VCaP (cell line): ENCODE measurements at regions not wholly inside any gene's neighbourhood (a gene's known extent, or its start where the extent isn't known, plus 50 kb on each side); places are given as distances from the start of the nearest gene placed in this dataset.

ENCODE experiments used
- H3K27ac ChIP-seq: fragments of 450-650 bp; 2 replicates; pipeline ENCODE4 v1.5.1; 2017
- CTCF ChIP-seq: fragments of 450-650 bp; conservative IDR thresholded peaks from 2 replicates; pipeline ENCODE4 v1.5.1; 2017; ENCODE audit warnings: mild to moderate bottlenecking, moderate library complexity

- no peak overlapping the region for H3K27ac ChIP-seq
Measured at GRCh38 chr2:175829741-175830140, 172.3 kb downstream of the LNPK start.

GRCh38 chr2:175827856-175828255, 174.2 kb downstream of the LNPK start:
- no peak for TF ChIP-seq CTCF

More at GRCh38 chr2:175829741-175830140, 172.3 kb downstream of the LNPK start:
- TF ChIP-seq CTCF, result no peak

GRCh38 chr2:175824243-175824642, 177.8 kb downstream of the LNPK start:
- H3K27ac ChIP-seq, result no peak overlapping the region
- TF ChIP-seq CTCF, result no peak

More at GRCh38 chr2:175827856-175828255, 174.2 kb downstream of the LNPK start:
- no peak overlapping the region for H3K27ac ChIP-seq

DNA sequence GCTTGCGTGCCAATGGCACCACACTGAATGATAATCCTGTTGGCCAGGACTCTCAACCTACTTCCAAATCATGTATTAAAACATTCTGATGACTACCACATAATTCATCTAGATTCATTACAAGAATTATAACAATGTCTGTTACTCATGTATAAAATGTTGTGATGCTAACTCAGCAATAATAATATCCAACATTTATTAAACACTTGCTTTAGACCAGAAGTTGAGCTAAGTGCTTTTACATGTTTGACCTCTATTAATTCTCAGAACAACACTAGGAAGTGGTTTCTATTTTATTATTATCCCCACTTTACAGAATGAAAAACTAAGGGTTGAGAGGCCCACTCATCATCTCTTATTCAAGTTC, 178.4 kb downstream of the LNPK start:
- H3K27ac ChIP-seq, result no peak overlapping the region
- TF ChIP-seq CTCF, result no peak

DNA sequence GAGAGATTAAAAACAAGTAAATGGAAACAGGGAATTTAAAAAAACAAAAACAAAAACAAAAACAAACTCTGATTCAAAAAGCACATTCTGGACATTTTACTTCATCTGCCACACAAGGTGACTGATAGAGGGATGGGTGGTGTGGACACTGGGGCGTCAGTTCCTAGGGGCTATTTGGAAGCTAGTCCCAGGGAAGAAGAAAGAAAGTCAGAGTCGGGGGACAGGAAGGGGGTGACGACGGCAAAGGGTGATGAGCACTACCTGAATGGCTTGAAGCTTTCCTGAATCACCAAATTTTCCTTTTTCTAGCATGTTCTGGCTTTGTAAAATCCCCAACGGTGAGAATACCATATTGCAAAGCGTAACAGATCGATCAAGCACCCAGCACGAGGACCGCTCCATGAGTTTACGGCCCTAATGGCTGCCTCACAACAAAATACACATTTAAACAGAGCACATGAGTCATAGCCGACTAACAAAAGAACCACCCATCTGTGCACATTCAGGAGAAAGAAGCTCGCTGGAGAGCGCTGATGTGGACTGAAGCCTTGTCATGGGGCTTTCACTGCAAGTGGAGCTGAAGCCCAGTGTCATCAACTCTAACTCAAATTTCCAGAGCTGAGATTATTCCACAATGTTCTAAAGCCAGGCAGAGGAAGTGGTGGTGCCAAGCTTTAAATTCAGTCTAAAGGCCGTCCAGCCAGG, 178.9 kb downstream of the LNPK start:
- H3K27ac ChIP-seq, result no peak overlapping the region
- no peak for TF ChIP-seq CTCF

- H3K27ac ChIP-seq, result no peak overlapping the region
- no peak for TF ChIP-seq CTCF
Measured at GRCh38 chr2:175817221-175817620, 184.8 kb downstream of the LNPK start.

GRCh38 chr2:175815537-175815936, 186.5 kb downstream of the LNPK start:
- no peak overlapping the region for H3K27ac ChIP-seq
- no peak for TF ChIP-seq CTCF
